Lung (tissue), 12 donors: ENCODE measurements at regions not wholly inside any gene's neighbourhood (a gene's known extent, or its start where the extent isn't known, plus 50 kb on each side); places are given as distances from the start of the nearest gene placed in this dataset. TPM values are rescaled to one million over a fixed set of nuclear protein-coding genes. Genes with fewer than 3 reads are reported as not detected.

Experiments used
- ATAC-seq: fragments of 200-7000 bp; cut with Tn5 transposase; one replicate; pipeline ENCODE4 v1.9.1; 2020; ENCODE audit warnings: moderate number of reproducible peaks; ENCODE audit not compliant: insufficient read depth, low FRiP score
- DNase-seq, 3 donors: peaks; one replicate each; pipeline ENCODE4 v3.0.0-alpha.2; 2013 to 2017
- H3K27ac ChIP-seq, 2 donors: one replicate each; pipeline ENCODE4 v1.5.1; 2013; ENCODE audit warnings: mild to moderate bottlenecking in 2 of 2, moderate library complexity in 2 of 2, control low read depth in 1 of 2, inconsistent platforms in 1 of 2, low read depth in 1 of 2, low read length in 1 of 2
- H3K27me3 ChIP-seq, 3 donors: one replicate each; pipeline ENCODE4 v1.5.1; 2013; ENCODE audit warnings: low read length in 2 of 3; ENCODE audit not compliant: control insufficient read depth in 3 of 3, insufficient read depth in 3 of 3
- H3K36me3 ChIP-seq, 4 donors: one replicate each; pipeline ENCODE4 v1.5.1; 2013; ENCODE audit warnings: low read length in 4 of 4, mild to moderate bottlenecking in 1 of 4, moderate library complexity in 1 of 4; ENCODE audit not compliant: control insufficient read depth in 4 of 4, insufficient read depth in 4 of 4
- H3K4me1 ChIP-seq, 5 donors: one replicate each; pipeline ENCODE4 v1.5.1; 2013; ENCODE audit warnings: low read length in 5 of 5, mild to moderate bottlenecking in 2 of 5, moderate library complexity in 1 of 5; ENCODE audit not compliant: control insufficient read depth in 5 of 5, insufficient read depth in 5 of 5
- H3K4me3 ChIP-seq: one replicate; pipeline ENCODE4 v1.5.1; 2013; ENCODE audit warnings: mild to moderate bottlenecking, control low read depth, moderate library complexity
- H3K9ac ChIP-seq, 2 donors: one replicate each; pipeline ENCODE4 v1.5.1; 2013; ENCODE audit warnings: low read length in 2 of 2, control low read depth in 1 of 2; ENCODE audit not compliant: insufficient read depth in 1 of 2
- H3K9me3 ChIP-seq, 4 donors: one replicate each; pipeline ENCODE4 v1.5.1; 2013; ENCODE audit warnings: low read length in 3 of 4, mild to moderate bottlenecking in 1 of 4, moderate library complexity in 1 of 4; ENCODE audit not compliant: control insufficient read depth in 4 of 4, insufficient read depth in 3 of 4
- WGBS, 2 donors: extraction: QIAGEN DNeasy Blood & Tissue Kit; methylation state at CpG; one replicate each; pipeline ENCODE4 v1.1.7; 2013; 5-methylcytosine and 5-hydroxymethylcytosine counted together
- small RNA-seq: library from RNA; depleted of rRNA; stranded (forward); fragments of <200 nt; gene quantifications from one replicate; pipeline ENCODE3, GENCODE V24; 2014; ENCODE audit warnings: low replicate concordance
- TF ChIP-seq, protein P1 (sequence below): IDR thresholded peaks from 2 replicates; pipeline ENCODE4 v1.5.1; 2012; ENCODE audit warnings: mild to moderate bottlenecking; ENCODE audit errors: control extremely low read depth, extremely low read depth
- donor health status: control.
- donor health status: control.
- donor health status: Bipolar disorder and iron deficiency.
- donor health status: healthy.
- donor health status: DM: yes; HTN: yes; CAD: no.

- no peak overlapping the region for H3K9ac ChIP-seq
- DNase-seq (no peak), ATAC-seq (no peak)
- H3K36me3 ChIP-seq, result no peaks in the 10 kb centered on the region
- WGBS, 2 donors, result 91 to 94% methylated on average over 2 of the region's 2 CpGs
- no peaks in the 10 kb centered on the region for H3K9me3 ChIP-seq
- peaks cover 0 to 3% (median 0%) of the 10 kb centered on the region in 5 donors for H3K4me1 ChIP-seq
- TF ChIP-seq, protein P1, sequence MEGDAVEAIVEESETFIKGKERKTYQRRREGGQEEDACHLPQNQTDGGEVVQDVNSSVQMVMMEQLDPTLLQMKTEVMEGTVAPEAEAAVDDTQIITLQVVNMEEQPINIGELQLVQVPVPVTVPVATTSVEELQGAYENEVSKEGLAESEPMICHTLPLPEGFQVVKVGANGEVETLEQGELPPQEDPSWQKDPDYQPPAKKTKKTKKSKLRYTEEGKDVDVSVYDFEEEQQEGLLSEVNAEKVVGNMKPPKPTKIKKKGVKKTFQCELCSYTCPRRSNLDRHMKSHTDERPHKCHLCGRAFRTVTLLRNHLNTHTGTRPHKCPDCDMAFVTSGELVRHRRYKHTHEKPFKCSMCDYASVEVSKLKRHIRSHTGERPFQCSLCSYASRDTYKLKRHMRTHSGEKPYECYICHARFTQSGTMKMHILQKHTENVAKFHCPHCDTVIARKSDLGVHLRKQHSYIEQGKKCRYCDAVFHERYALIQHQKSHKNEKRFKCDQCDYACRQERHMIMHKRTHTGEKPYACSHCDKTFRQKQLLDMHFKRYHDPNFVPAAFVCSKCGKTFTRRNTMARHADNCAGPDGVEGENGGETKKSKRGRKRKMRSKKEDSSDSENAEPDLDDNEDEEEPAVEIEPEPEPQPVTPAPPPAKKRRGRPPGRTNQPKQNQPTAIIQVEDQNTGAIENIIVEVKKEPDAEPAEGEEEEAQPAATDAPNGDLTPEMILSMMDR, result no peak
- no peak overlapping the region for H3K4me3 ChIP-seq
- no peak overlapping the region for H3K27ac ChIP-seq
- H3K27me3 ChIP-seq, result no peaks in the 10 kb centered on the region
Observed at GRCh38 chr18:8554354-8554753, 54.9 kb upstream of the RAB12 start.

GRCh38 chr18:8556424-8556823, 52.8 kb upstream of the RAB12 start:
- TF ChIP-seq, protein P1, result no peak
- Histone ChIP-seq H3K9ac (no peak overlapping the region), H3K9me3 (no peaks in the 10 kb centered on the region), H3K4me3 (no peak overlapping the region), H3K36me3 (no peaks in the 10 kb centered on the region), H3K4me1 (peaks cover 0 to 3% (median 0%) of the 10 kb centered on the region in 5 donors), H3K27me3 (no peaks in the 10 kb centered on the region), H3K27ac (no peak overlapping the region)
- DNase-seq (no peak), ATAC-seq (no peak)
- WGBS, 2 donors, result 89 to 91% methylated on average over 4 of the region's 4 CpGs

Small RNAs in the stretch of these regions (small RNA-seq; reads per million reads assigned to genes)
- gene RN7SL50P, result not detected
